ENCODE measurements at regions not wholly inside any gene's neighbourhood (a gene's known extent, or its start where the extent isn't known, plus 50 kb on each side); places are given as distances from the start of the nearest gene placed in this dataset.

DNA sequence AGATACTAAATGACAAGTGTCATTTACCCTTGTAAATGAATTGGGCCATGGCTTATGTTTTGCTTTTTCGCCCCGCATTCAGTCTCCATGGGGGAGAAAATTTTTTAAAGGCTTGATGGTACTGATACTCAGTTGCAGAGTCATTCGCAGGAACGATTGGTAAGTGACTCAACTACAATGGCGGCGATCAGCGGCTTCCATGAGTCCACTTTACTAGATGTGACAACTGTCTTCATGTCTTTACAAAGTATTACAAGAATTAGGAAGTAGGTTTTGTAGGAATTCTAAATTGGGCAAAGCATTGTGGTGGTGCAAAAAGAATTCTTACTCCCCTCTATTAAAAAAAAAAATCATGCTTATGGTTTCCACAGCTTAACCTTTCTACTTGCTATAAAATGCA lies 108.8 kb upstream of the ZEB1 start:
- TF ChIP-seq, protein P1, sequence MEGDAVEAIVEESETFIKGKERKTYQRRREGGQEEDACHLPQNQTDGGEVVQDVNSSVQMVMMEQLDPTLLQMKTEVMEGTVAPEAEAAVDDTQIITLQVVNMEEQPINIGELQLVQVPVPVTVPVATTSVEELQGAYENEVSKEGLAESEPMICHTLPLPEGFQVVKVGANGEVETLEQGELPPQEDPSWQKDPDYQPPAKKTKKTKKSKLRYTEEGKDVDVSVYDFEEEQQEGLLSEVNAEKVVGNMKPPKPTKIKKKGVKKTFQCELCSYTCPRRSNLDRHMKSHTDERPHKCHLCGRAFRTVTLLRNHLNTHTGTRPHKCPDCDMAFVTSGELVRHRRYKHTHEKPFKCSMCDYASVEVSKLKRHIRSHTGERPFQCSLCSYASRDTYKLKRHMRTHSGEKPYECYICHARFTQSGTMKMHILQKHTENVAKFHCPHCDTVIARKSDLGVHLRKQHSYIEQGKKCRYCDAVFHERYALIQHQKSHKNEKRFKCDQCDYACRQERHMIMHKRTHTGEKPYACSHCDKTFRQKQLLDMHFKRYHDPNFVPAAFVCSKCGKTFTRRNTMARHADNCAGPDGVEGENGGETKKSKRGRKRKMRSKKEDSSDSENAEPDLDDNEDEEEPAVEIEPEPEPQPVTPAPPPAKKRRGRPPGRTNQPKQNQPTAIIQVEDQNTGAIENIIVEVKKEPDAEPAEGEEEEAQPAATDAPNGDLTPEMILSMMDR (IDR thresholded peaks at IDR 0.05; ENCODE audit: poor library complexity) = no peak
- TF ChIP-seq EZH2 (IDR thresholded peaks at IDR 0.05; ENCODE audit: borderline replicate concordance) (no peak), EZH2phosphoT487 (IDR thresholded peaks at IDR 0.05; ENCODE audit: low read depth, severe bottlenecking, unreplicated experiment) (no peak)
